ENCODE measurements at regions not wholly inside any gene's neighbourhood (a gene's known extent, or its start where the extent isn't known, plus 50 kb on each side); places are given as distances from the start of the nearest gene placed in this dataset.
"Not testable (repeated sequence)": the region's sequence is repeated elsewhere in the genome, so short reads cannot be mapped to it uniquely, and the experiment has no call there.

GRCh38 chr1:221051391-221051790 lies 172.1 kb downstream of the HLX start:
- not testable (repeated sequence) for TF ChIP-seq POLR2A, CTCF, EP300 (IDR thresholded peaks at IDR 0.05)
